ENCODE measurements at regions not wholly inside any gene's neighbourhood (a gene's known extent, or its start where the extent isn't known, plus 50 kb on each side); places are given as distances from the start of the nearest gene placed in this dataset.
A peak's percentile ranks its signal among the peaks of the same experiment; 100 is the strongest.
"Not testable (repeated sequence)": the region's sequence is repeated elsewhere in the genome, so short reads cannot be mapped to it uniquely, and the experiment has no call there.

GRCh38 chr10:106296750-106297392 is 867.6 kb downstream of the SORCS1 start:
- no peak for DNase-seq (ENCODE audit: low read depth in 2 of 2)

- no peak for DNase-seq (ENCODE audit: low read depth in 2 of 2)
Observed at GRCh38 chr10:106284802-106285587, 879.5 kb downstream of the SORCS1 start.

GRCh38 chr10:106280896-106281460 is 883.5 kb downstream of the SORCS1 start:
- no peak for DNase-seq (ENCODE audit: low read depth in 2 of 2)

GRCh38 chr10:106278383-106278782 is 886.1 kb downstream of the SORCS1 start:
- DNase-seq (ENCODE audit: low read depth in 2 of 2), result no peak

GRCh38 chr10:106271237-106271636 is 893.3 kb downstream of the SORCS1 start:
- no peak for DNase-seq (ENCODE audit: low read depth in 2 of 2)

GRCh38 chr10:106268000-106268399 is 896.5 kb downstream of the SORCS1 start:
- no peak for DNase-seq (ENCODE audit: low read depth in 2 of 2)

DNA sequence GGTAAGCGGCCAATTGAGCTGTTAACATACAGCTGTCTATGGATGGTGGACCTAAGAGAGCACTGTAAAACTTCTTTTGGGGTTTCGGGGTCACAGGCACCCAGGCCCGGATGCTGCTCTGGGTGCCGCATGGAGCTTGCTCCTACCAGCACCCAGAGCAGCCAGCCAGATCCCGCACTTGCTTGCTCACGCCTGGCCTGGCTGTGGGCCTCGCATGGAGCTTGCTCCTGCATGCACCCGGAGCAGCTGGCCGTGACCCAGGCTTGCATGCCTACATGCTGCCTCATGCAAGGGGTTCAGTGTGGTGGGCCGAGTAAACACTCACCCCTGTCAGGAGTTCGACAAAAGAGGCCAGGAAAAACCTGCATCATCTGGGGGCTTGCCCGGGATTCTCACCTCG is 896.9 kb downstream of the SORCS1 start:
- no peak for DNase-seq (ENCODE audit: low read depth in 2 of 2)

DNA sequence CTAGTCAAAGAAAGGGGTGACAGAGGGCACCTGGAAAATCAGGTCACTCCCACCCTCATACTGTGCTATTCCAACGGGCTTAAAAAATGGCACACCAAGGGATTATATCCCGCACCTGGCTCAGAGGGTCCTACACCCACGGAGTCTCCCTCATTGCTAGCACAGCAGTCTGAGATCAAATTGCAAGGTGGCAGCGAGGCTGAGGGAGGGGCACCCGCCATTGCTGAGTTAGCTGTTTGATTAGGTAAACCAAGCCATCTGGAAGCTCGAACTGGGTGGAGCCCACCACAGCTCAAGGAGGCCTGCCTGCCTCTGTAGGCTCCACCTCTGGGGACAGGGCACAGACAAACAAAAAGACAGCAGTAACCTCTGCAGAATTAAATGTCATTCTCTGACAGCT is 907.1 kb downstream of the SORCS1 start:
- not testable (repeated sequence) for DNase-seq (ENCODE audit: low read depth in 2 of 2)

GRCh38 chr10:106255111-106255678 is 909.3 kb downstream of the SORCS1 start:
- DNase-seq (ENCODE audit: low read depth in 2 of 2), result no peak

- DNase-seq (ENCODE audit: low read depth in 2 of 2), result no peak
Observed at GRCh38 chr10:106254071-106254470, 910.4 kb downstream of the SORCS1 start.

GRCh38 chr10:106252541-106252940 is 912.0 kb downstream of the SORCS1 start:
- no peak for DNase-seq (ENCODE audit: low read depth in 2 of 2)

- DNase-seq (ENCODE audit: low read depth in 2 of 2), result no peak
Observed at GRCh38 chr10:106251573-106251972, 912.9 kb downstream of the SORCS1 start.

- no peak for DNase-seq (ENCODE audit: low read depth in 2 of 2)
Observed at GRCh38 chr10:106242301-106242700, 922.2 kb downstream of the SORCS1 start.

DNA sequence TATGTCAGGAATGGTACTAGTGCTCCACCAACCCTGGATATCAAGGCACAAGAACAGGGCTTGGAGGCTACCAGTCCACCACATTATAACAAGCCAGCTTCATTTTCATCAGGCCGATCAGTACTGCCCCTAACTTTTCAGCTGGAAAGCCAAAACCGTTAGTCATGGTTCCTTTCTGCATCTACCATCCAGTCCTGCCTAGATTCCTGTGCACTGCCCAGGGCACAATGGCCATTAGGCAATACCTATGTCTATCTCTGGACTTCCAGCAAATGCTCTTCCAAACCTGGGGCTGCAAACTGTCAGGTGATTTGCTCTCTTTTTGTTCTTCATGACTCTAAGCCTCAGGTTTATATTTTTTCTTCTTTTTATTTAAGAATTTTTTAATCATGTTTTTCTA is 937.7 kb downstream of the SORCS1 start:
- no peak for DNase-seq (ENCODE audit: low read depth in 2 of 2)

- no peak for DNase-seq (ENCODE audit: low read depth in 2 of 2)
Observed at GRCh38 chr10:106226142-106226541, 938.4 kb downstream of the SORCS1 start.

GRCh38 chr10:106224676-106225075 is 939.8 kb downstream of the SORCS1 start:
- no peak for DNase-seq (ENCODE audit: low read depth in 2 of 2)

GRCh38 chr10:106217627-106218026 is 946.9 kb downstream of the SORCS1 start:
- no peak for DNase-seq (ENCODE audit: low read depth in 2 of 2)

- no peak for DNase-seq (ENCODE audit: low read depth in 2 of 2)
Observed at GRCh38 chr10:106216085-106216484, 948.4 kb downstream of the SORCS1 start.

GRCh38 chr10:106214243-106214642 is 950.3 kb downstream of the SORCS1 start:
- no peak for DNase-seq (ENCODE audit: low read depth in 2 of 2)

- no peak for DNase-seq (ENCODE audit: low read depth in 2 of 2)
Observed at GRCh38 chr10:106213493-106213892, 951.0 kb downstream of the SORCS1 start.

- DNase-seq (ENCODE audit: low read depth in 2 of 2), result no peak
Observed at GRCh38 chr10:106198275-106198674, 966.2 kb downstream of the SORCS1 start.

GRCh38 chr10:106189292-106189691 is 975.2 kb downstream of the SORCS1 start:
- peak in 1 of 2 donors; percentile 2 for DNase-seq (ENCODE audit: low read depth in 2 of 2)

- no peak for DNase-seq (ENCODE audit: low read depth in 2 of 2)
Observed at GRCh38 chr10:106185951-106186350, 978.6 kb downstream of the SORCS1 start.

All from stimulated activated CD4-positive, alpha-beta T cell treated with anti-CD3 and anti-CD28 coated beads, Interleukin-4, amount 100 ng/mL, for 48 hours (primary cell).